ENCODE measurements at regions not wholly inside any gene's neighbourhood (a gene's known extent, or its start where the extent isn't known, plus 50 kb on each side); places are given as distances from the start of the nearest gene placed in this dataset.

DNA sequence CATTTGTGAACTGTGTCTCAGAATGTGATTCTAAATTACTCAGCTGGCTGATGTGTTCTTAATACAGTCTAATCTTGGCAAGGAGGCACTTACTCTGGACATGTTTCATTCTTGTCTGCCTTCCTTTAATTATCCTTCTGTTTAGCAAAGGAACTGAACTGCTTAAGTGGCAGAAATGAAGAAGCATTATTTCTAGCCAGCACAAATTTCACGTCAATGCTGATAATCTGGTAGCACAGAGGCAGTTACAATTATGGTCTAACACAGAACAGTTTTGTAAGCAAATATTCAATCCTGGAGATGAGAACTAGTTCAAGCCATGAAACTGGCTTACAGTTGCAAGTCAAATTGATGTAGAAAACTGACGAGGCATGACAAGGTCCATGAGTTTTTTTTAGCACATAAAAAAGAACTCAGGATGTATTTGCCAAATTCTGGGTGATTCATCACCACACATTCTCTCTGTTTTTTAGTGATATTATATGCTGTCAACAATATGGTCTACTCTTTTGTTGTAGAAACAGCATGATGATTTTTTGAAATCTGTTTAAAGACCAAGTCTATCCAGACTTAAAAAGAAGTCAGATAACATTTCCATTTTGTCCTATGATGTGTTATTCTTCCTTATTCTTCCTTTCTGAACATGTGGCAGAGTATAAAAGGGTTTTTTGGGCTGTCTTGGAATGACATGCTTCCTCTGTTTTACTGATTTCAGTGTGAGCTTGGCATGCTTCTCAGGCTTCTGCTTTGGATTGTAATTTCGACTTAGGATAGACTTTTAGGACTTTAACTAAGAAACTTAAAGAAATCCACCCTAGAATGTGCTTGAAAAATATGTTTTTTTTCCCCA lies 154.8 kb downstream of the DNAJB9 start:
- Histone ChIP-seq H3K4me3 (ENCODE audit: low read length in 3 of 3) (no peak overlapping the region), H3K36me3 (ENCODE audit: control insufficient read depth in 3 of 3, insufficient read depth in 3 of 3, low read length in 3 of 3) (no peaks in the 10 kb centered on the region), H3K9me3 (ENCODE audit: control insufficient read depth in 3 of 3, low read length in 3 of 3) (no peaks in the 10 kb centered on the region), H3K27me3 (ENCODE audit: control insufficient read depth in 3 of 3, insufficient read depth in 3 of 3, low read length in 3 of 3) (no peaks in the 10 kb centered on the region), H3K9ac (ENCODE audit: low read depth in 1 of 3, low read length in 3 of 3) (no peak overlapping the region), H3K4me1 (ENCODE audit: control insufficient read depth in 3 of 3, insufficient read depth in 3 of 3, low read length in 3 of 3) (no peaks in the 10 kb centered on the region), H3K27ac (ENCODE audit: low read depth, low read length) (no peak overlapping the region)

DNA sequence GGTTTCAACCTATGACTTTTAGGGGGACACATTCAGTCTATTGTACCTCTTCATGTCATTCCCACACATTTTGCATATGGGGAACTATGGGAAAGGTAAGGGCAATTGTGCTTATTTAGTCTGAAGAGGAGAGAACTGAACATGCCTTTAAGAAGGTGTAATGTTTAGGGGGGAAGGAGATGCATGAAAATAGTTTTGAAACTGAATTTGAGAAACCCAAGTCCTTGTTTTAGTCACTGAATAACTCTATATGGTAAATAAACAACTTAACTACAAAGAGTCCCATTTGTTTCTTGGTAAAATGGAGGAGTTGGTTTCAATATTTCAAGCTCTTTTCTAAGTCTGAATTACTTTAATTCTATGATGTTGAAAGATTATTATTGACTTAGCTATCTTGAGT lies 166.1 kb downstream of the DNAJB9 start:
- no peaks in the 10 kb centered on the region for H3K9me3 ChIP-seq (ENCODE audit: control insufficient read depth in 3 of 3, low read length in 3 of 3)
- H3K4me3 ChIP-seq (ENCODE audit: low read length in 3 of 3) = no peak overlapping the region
- no peak overlapping the region for H3K27ac ChIP-seq (ENCODE audit: low read depth, low read length)
- H3K4me1 ChIP-seq (ENCODE audit: control insufficient read depth in 3 of 3, insufficient read depth in 3 of 3, low read length in 3 of 3) = no peaks in the 10 kb centered on the region
- H3K9ac ChIP-seq (ENCODE audit: low read depth in 1 of 3, low read length in 3 of 3) = no peak overlapping the region
- H3K27me3 ChIP-seq (ENCODE audit: control insufficient read depth in 3 of 3, insufficient read depth in 3 of 3, low read length in 3 of 3) = no peaks in the 10 kb centered on the region
- H3K36me3 ChIP-seq (ENCODE audit: control insufficient read depth in 3 of 3, insufficient read depth in 3 of 3, low read length in 3 of 3) = no peaks in the 10 kb centered on the region

- no peak overlapping the region for H3K27ac ChIP-seq (ENCODE audit: low read depth, low read length)
- no peaks in the 10 kb centered on the region for H3K4me1 ChIP-seq (ENCODE audit: control insufficient read depth in 3 of 3, insufficient read depth in 3 of 3, low read length in 3 of 3)
- H3K4me3 ChIP-seq (ENCODE audit: low read length in 3 of 3) = no peak overlapping the region
- H3K27me3 ChIP-seq (ENCODE audit: control insufficient read depth in 3 of 3, insufficient read depth in 3 of 3, low read length in 3 of 3) = no peaks in the 10 kb centered on the region
- no peaks in the 10 kb centered on the region for H3K9me3 ChIP-seq (ENCODE audit: control insufficient read depth in 3 of 3, low read length in 3 of 3)
- H3K9ac ChIP-seq (ENCODE audit: low read depth in 1 of 3, low read length in 3 of 3) = no peak overlapping the region
- H3K36me3 ChIP-seq (ENCODE audit: control insufficient read depth in 3 of 3, insufficient read depth in 3 of 3, low read length in 3 of 3) = no peaks in the 10 kb centered on the region
Measured at GRCh38 chr7:108736221-108736891, 166.7 kb downstream of the DNAJB9 start.

- H3K4me3 ChIP-seq (ENCODE audit: low read length in 3 of 3) = no peak overlapping the region
- no peak overlapping the region for H3K9ac ChIP-seq (ENCODE audit: low read depth in 1 of 3, low read length in 3 of 3)
- H3K27me3 ChIP-seq (ENCODE audit: control insufficient read depth in 3 of 3, insufficient read depth in 3 of 3, low read length in 3 of 3) = no peaks in the 10 kb centered on the region
- no peak overlapping the region for H3K27ac ChIP-seq (ENCODE audit: low read depth, low read length)
- H3K9me3 ChIP-seq (ENCODE audit: control insufficient read depth in 3 of 3, low read length in 3 of 3) = no peaks in the 10 kb centered on the region
- H3K4me1 ChIP-seq (ENCODE audit: control insufficient read depth in 3 of 3, insufficient read depth in 3 of 3, low read length in 3 of 3) = no peaks in the 10 kb centered on the region
- H3K36me3 ChIP-seq (ENCODE audit: control insufficient read depth in 3 of 3, insufficient read depth in 3 of 3, low read length in 3 of 3) = no peaks in the 10 kb centered on the region
Measured at GRCh38 chr7:108770981-108771745, 201.5 kb downstream of the DNAJB9 start.

GRCh38 chr7:108771853-108772252 lies 202.2 kb downstream of the DNAJB9 start:
- Histone ChIP-seq H3K27ac (ENCODE audit: low read depth, low read length) (no peak overlapping the region), H3K9me3 (ENCODE audit: control insufficient read depth in 3 of 3, low read length in 3 of 3) (no peaks in the 10 kb centered on the region), H3K4me1 (ENCODE audit: control insufficient read depth in 3 of 3, insufficient read depth in 3 of 3, low read length in 3 of 3) (no peaks in the 10 kb centered on the region), H3K36me3 (ENCODE audit: control insufficient read depth in 3 of 3, insufficient read depth in 3 of 3, low read length in 3 of 3) (no peaks in the 10 kb centered on the region), H3K4me3 (ENCODE audit: low read length in 3 of 3) (no peak overlapping the region), H3K27me3 (ENCODE audit: control insufficient read depth in 3 of 3, insufficient read depth in 3 of 3, low read length in 3 of 3) (no peaks in the 10 kb centered on the region), H3K9ac (ENCODE audit: low read depth in 1 of 3, low read length in 3 of 3) (no peak overlapping the region)

GRCh38 chr7:108777966-108778365 lies 208.3 kb downstream of the DNAJB9 start:
- no peak overlapping the region for H3K4me3 ChIP-seq (ENCODE audit: low read length in 3 of 3)
- H3K27ac ChIP-seq (ENCODE audit: low read depth, low read length) = no peak overlapping the region
- H3K4me1 ChIP-seq (ENCODE audit: control insufficient read depth in 3 of 3, insufficient read depth in 3 of 3, low read length in 3 of 3) = no peaks in the 10 kb centered on the region
- H3K9me3 ChIP-seq (ENCODE audit: control insufficient read depth in 3 of 3, low read length in 3 of 3) = no peaks in the 10 kb centered on the region
- H3K27me3 ChIP-seq (ENCODE audit: control insufficient read depth in 3 of 3, insufficient read depth in 3 of 3, low read length in 3 of 3) = no peaks in the 10 kb centered on the region
- H3K36me3 ChIP-seq (ENCODE audit: control insufficient read depth in 3 of 3, insufficient read depth in 3 of 3, low read length in 3 of 3) = no peaks in the 10 kb centered on the region
- no peak overlapping the region for H3K9ac ChIP-seq (ENCODE audit: low read depth in 1 of 3, low read length in 3 of 3)

DNA sequence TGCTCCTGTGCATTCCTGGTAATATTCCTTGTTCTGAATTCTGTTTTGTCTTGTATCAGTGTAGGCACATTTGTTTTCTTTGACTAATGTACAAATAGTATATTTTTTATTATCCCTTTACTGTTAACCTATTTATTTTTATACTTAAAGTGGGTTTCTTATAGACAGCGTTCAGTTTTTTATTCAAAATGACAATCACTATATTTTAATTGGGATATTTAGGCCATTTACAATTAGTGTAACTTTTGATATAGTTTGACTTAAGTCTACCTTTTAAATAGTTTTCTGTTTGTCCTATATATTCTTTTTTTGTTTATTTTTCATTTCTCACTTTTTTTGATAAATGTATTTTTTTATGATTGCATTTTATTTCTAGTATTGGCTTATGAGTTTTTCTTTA lies 219.8 kb downstream of the DNAJB9 start:
- Histone ChIP-seq H3K9me3 (ENCODE audit: control insufficient read depth in 3 of 3, low read length in 3 of 3) (peaks cover 0 to 5% (median 0%) of the 10 kb centered on the region in 3 donors), H3K27ac (ENCODE audit: low read depth, low read length) (no peak overlapping the region), H3K27me3 (ENCODE audit: control insufficient read depth in 3 of 3, insufficient read depth in 3 of 3, low read length in 3 of 3) (no peaks in the 10 kb centered on the region), H3K4me1 (ENCODE audit: control insufficient read depth in 3 of 3, insufficient read depth in 3 of 3, low read length in 3 of 3) (no peaks in the 10 kb centered on the region), H3K36me3 (ENCODE audit: control insufficient read depth in 3 of 3, insufficient read depth in 3 of 3, low read length in 3 of 3) (no peaks in the 10 kb centered on the region), H3K4me3 (ENCODE audit: low read length in 3 of 3) (no peak overlapping the region), H3K9ac (ENCODE audit: low read depth in 1 of 3, low read length in 3 of 3) (no peak overlapping the region)

GRCh38 chr7:108794466-108794865 lies 224.8 kb downstream of the DNAJB9 start:
- peaks cover 0 to 2% (median 0%) of the 10 kb centered on the region in 3 donors for H3K9me3 ChIP-seq (ENCODE audit: control insufficient read depth in 3 of 3, low read length in 3 of 3)
- no peak overlapping the region for H3K9ac ChIP-seq (ENCODE audit: low read depth in 1 of 3, low read length in 3 of 3)
- no peaks in the 10 kb centered on the region for H3K27me3 ChIP-seq (ENCODE audit: control insufficient read depth in 3 of 3, insufficient read depth in 3 of 3, low read length in 3 of 3)
- no peak overlapping the region for H3K4me3 ChIP-seq (ENCODE audit: low read length in 3 of 3)
- H3K36me3 ChIP-seq (ENCODE audit: control insufficient read depth in 3 of 3, insufficient read depth in 3 of 3, low read length in 3 of 3) = no peaks in the 10 kb centered on the region
- no peak overlapping the region for H3K27ac ChIP-seq (ENCODE audit: low read depth, low read length)
- no peaks in the 10 kb centered on the region for H3K4me1 ChIP-seq (ENCODE audit: control insufficient read depth in 3 of 3, insufficient read depth in 3 of 3, low read length in 3 of 3)

DNA sequence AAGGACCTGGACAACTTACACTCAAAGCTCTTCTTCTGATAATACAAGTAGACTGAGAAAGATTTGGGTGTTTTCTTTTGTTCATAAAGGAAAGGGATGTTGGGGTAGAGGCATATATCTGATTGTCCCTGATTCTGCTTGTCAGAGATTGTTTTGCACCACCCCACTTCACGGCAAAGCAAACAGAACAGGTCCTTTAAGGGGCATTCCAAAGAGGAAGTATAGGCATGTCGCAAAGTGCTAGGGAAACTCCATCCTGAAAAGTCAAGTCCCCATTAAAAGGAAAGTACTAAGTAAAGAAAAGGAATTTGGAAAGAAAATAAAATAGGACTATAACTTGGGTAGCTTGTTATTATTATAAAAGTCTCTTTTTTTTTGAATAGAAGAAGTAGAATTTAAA lies 233.0 kb downstream of the DNAJB9 start:
- H3K9me3 ChIP-seq (ENCODE audit: control insufficient read depth in 3 of 3, low read length in 3 of 3) = no peaks in the 10 kb centered on the region
- no peak overlapping the region for H3K27ac ChIP-seq (ENCODE audit: low read depth, low read length)
- no peaks in the 10 kb centered on the region for H3K4me1 ChIP-seq (ENCODE audit: control insufficient read depth in 3 of 3, insufficient read depth in 3 of 3, low read length in 3 of 3)
- no peak overlapping the region for H3K4me3 ChIP-seq (ENCODE audit: low read length in 3 of 3)
- peaks cover 0 to 2% (median 0%) of the 10 kb centered on the region in 3 donors for H3K27me3 ChIP-seq (ENCODE audit: control insufficient read depth in 3 of 3, insufficient read depth in 3 of 3, low read length in 3 of 3)
- H3K36me3 ChIP-seq (ENCODE audit: control insufficient read depth in 3 of 3, insufficient read depth in 3 of 3, low read length in 3 of 3) = no peaks in the 10 kb centered on the region
- H3K9ac ChIP-seq (ENCODE audit: low read depth in 1 of 3, low read length in 3 of 3) = no peak overlapping the region
